ENCODE measurements at regions not wholly inside any gene's neighbourhood (a gene's known extent, or its start where the extent isn't known, plus 50 kb on each side); places are given as distances from the start of the nearest gene placed in this dataset.
A peak's percentile ranks its signal among the peaks of the same experiment; 100 is the strongest.
"Not testable (repeated sequence)": the region's sequence is repeated elsewhere in the genome, so short reads cannot be mapped to it uniquely, and the experiment has no call there.

GRCh38 chr7:106562711-106563366 lies 98.1 kb downstream of the CCDC71L start:
- DNase-seq: no peak

DNA sequence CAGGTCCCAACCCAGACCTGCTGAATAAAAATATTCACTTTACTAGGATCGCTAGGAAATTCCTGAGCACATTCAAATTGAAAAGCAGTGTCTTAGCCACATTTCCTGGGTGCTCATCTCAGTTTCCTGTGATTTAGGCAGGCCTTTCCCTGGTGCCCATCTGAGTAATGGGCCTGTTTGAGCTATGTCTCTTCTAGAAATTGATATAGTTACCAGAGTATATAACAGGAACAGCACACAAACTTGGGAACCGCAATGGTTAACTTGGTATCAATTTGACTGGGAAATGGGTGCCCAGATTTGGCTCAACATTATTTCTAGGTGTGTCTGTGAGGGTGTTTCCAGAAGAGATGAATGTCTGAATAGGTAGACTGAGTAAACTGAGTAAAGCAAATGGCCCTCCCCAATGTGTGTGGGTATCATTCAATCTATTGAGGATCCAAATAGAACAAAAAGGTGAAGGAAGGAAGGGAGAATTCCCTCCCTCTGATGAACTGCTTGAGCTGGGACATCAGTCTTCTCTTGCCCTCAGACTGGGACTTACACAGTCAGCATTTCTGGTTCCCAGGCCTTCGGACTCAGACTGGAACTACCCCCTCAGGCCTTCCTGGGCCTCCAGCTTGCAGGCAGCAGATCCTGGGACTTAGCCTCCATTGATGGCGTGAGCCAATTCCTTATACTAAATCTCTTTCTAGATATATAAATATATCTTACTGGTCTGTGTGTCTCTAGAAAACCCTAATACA lies 99.1 kb downstream of the CCDC71L start:
- DNase-seq: no peak

DNA sequence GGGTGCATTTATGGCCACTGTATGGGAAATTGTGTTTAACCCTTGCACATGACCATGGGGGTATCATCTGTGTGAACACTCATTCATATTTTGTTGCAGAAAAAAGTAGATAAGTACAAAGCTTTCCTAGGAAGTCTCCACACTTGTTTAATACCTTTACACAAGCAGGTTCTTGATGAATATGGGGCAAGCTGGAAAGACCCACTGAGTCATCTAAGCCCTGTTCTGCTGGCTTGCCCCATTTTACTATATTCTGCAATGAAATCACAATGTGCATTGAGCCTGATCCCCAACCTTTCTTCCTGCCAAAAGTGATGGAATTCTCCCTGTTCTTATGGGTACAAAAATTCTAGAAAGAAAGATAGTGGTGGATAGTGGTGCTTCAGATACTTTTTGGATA lies 99.8 kb downstream of the CCDC71L start:
- no peak for DNase-seq

DNA sequence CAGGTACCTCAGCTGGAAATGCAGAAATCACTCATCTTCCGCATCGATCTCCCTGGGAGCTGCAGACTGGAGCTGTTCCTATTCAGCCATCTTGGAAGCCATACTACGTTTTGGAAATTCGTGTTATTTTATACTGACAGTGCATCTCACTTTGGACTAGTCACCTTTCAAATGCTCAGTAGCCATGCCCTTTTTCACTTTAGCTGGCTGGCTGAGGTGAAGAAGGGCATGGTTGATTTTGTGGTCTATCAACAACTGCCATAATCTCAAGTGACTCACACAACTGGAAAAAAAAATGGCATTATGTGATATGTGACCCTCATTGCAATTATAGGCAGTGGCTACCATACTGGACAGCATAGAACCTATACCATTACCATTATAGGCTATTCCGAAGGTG lies 100.5 kb downstream of the CCDC71L start:
- no peak for DNase-seq

DNA sequence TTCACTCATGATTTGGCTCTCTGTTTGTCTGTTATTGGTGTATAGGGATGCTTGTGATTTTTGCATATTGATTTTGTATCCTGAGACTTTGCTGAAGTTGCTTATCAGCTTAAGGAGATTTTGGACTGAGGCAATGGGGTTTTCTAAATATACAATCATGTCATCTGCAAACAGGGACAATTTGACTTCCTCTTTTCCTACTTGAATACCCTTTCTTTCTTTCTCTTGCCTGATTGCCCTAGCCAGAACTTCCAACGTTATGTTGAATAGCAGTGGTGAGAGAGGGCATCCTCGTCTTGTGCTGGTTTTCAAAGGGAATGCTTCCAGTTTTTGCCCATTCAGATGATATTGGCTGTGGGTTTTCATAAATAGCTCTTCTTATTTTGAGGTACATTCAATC lies 104.7 kb downstream of the CCDC71L start:
- not testable (repeated sequence) for DNase-seq

DNA sequence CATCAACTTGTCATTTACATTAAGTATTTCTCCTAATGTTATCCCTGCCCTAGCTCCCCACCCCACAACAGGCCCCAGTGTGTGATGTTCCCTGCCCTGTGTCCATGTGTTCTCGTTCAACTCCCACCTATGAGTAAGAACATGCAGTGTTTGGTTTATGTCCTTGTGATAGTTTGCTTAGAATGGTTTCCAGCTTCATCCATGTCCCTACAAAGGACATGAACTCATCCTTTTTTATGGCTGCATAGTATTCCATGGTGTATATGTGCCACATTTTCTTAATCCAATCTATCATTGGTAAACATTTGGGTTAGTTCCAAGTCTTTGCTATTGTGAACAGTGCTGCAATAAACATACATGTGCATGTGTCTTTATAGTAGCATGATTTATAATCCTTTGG lies 106.3 kb downstream of the CCDC71L start:
- not testable (repeated sequence) for DNase-seq

DNA sequence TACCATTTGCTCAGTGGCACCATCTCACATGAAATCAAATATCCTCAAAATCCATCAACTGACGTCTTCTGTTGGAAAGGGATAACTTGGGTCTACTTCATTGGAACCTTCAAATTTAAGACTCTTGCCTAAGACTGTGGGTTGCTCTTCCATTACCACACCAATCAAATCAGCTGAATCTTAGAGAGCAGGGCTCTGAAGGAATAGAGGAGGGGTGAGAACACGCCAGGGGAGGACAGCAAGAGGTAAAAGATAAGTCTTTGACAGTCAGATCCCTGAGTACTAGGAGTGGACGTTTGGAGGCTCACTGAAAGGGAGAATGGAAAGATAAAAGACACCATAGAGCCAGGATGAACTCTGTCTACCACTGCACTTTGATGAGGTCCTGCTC lies 107.5 kb downstream of the CCDC71L start:
- no peak for DNase-seq

DNA sequence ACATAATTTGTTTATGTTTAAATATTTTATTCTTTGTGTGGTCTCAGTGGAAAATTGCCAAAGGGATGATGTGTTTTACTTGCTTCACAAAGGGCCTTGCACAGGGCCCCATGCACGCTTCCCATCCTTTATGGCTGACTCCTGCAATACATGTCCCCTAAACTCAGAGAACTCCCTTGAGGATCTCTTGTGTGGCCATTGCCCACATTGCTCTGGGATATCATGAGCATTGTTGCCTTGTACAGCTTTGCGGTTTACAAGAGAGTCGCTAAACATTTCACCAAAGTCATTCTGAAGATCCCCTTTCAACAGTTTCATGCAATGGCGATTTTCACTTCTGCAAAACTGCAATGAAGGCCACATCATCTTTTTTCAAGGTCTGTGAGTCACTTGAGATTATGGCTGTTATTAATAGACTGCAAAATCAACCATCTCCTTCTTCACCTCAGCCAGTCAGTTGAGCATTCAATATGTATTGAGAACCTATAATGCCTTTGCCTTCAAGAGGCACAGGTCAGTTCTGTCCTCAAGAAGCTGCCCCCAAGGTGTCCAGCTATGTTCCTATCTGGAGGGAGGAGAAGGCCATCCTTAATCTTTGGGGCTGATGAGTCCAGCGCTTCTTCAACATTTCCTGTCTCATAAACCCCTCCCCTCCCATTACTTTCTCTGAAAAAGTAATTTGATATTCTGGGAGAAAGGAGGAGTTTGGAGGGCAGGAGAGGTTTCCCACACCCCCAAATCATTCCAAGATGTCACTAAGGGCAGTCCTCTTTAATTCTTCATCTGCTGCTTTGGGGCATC lies 108.1 kb downstream of the CCDC71L start:
- DNase-seq: no peak

GRCh38 chr7:106551936-106552335 lies 109.0 kb downstream of the CCDC71L start:
- DNase-seq: no peak

GRCh38 chr7:106548491-106548890 lies 112.5 kb downstream of the CCDC71L start:
- DNase-seq: no peak

GRCh38 chr7:106545275-106545674 lies 115.7 kb downstream of the CCDC71L start:
- DNase-seq: no peak

- DNase-seq: no peak
These were observed 117.7 kb downstream of the CCDC71L start for GRCh38 chr7:106543221-106543757.

- DNase-seq: peak; percentile 16 to 22
These were observed 118.3 kb downstream of the CCDC71L start for GRCh38 chr7:106542550-106543220.

DNA sequence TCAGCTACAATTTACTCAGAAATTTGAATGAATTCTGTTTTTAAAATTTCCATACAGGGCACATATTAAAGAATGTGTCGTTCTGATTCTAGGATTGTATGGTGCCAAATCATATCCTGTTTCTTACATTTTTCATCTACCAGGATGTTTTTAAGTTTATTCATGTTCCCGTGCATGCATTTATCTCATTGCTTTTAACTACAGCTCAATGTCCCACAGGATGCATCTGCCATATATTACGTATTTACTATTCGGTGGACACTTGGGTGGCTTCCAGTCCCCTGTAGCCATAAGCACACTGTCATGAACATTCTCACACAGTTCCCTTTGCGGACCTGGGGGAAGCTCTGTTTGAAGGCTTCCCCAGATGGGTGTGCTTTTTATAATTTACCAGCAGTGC lies 122.3 kb downstream of the CCDC71L start:
- DNase-seq: no peak

DNA sequence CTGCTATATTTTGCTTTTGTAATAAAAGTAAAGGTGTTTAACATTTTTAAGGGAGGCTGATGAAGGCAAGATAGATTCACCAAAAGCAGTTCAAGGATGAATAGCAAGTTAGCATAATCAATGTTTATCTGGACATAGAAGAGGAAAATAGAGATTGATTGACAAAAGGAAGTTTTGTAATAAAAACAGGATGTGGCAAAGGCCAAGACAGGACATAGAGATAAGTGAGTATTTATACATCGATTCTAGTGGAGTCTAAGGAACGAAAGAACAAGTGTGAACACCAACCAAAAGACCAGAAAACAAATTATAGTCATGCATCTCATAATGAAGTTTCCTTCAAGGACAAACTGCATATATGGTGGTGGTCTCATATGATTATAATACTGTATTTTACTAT lies 123.8 kb downstream of the CCDC71L start:
- no peak for DNase-seq

DNA sequence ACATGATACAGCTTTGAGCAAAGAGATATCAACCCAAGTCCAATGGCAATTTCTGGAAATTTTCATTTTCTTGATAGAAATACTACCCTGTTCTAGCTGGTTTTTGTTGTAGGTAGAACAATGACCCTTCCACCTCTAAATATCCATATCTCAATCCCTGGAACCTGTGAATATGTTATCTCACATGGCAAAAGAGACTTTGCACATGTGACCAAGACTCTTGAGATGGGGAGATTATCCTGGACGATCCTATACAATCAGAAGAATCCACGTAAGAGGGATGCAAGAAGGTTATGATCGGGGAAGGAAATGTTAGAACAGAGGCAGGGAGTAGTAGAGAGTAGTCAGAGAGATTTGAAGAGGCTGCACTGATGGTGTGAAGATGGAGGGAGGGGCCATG lies 124.9 kb downstream of the CCDC71L start:
- no peak for DNase-seq

GRCh38 chr7:106535234-106535932 lies 125.6 kb downstream of the CCDC71L start:
- DNase-seq: no peak

- DNase-seq: no peak
These were observed 126.6 kb downstream of the CCDC71L start for GRCh38 chr7:106534271-106534846.

DNA sequence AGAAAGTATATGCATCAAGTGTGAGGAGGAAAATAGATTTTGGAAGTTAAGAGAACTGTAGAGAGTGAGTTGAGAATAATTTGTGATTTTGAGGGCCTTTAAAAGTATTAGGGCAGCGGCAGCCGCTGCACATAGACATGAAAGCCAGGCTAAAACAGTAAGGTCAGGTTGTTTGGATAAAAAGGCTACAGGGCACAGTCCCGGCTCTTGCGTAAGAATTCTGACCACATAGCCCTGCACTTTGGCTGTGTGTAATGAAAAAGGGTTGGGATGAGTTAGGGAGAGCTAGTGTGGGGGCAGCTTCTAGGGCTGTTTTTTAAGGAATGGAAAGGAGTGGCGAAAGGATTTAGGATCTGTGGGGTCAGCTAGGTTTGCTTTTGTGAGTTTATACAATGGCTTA lies 130.8 kb downstream of the CCDC71L start:
- DNase-seq: not testable (repeated sequence)

- DNase-seq: not testable (repeated sequence)
These were observed 134.3 kb downstream of the CCDC71L start for GRCh38 chr7:106526617-106527016.

- DNase-seq: no peak
These were observed 136.3 kb downstream of the CCDC71L start for GRCh38 chr7:106524690-106525059.

DNA sequence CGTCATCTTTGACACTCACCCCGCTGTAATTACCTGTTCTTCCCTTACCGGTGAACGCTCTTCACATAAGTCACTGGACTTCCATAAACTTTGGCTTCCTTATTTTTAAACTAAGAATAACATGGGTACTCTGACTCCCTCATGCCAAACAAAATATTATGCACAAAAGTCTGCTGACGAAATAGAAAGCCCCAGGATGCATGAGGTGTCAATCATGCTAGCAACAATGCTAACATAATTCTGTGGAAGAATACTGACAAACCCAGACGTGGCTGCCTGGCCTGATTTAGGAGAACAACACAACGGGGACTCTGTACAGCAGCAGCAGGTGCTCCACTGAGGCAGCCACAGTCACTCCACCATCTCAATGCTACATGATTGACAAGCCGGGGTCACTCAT lies 137.5 kb downstream of the CCDC71L start:
- DNase-seq: no peak

Measured in activated CD4-positive, alpha-beta T cell treated with anti-CD3 and anti-CD28 coated beads, Interleukin-2, amount 50 U/mL, for 4 hours (primary cell).